Kidney tubule cell (primary cell): ENCODE measurements at regions not wholly inside any gene's neighbourhood (a gene's known extent, or its start where the extent isn't known, plus 50 kb on each side); places are given as distances from the start of the nearest gene placed in this dataset.

Experiments used
- DNase-seq: peaks from one replicate; pipeline ENCODE4 v3.0.0-alpha.2; 2018; ENCODE audit warnings: low spot score

- no peak for DNase-seq
These were observed 131.0 kb upstream of the SOX5 start for GRCh38 chr12:24080465-24080864.

DNA sequence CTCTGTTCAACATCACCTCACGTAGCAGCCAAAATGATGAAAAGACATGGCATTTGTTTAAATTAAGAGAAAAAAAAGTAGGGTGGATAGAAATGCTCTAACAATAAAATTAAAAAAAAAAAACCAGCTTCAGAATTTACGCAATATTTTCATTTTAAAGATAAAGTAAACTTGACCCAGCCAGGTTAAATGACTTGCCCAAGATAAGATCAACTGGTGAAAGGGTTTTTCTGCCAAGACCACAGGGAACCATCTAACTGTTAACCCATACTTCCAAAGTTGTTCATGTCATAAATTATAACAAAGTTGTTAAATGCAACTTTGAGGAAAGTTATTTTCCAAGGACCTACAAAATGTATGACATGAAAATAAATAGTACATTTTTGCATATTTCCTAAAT is 129.6 kb upstream of the SOX5 start:
- DNase-seq, result no peak

DNA sequence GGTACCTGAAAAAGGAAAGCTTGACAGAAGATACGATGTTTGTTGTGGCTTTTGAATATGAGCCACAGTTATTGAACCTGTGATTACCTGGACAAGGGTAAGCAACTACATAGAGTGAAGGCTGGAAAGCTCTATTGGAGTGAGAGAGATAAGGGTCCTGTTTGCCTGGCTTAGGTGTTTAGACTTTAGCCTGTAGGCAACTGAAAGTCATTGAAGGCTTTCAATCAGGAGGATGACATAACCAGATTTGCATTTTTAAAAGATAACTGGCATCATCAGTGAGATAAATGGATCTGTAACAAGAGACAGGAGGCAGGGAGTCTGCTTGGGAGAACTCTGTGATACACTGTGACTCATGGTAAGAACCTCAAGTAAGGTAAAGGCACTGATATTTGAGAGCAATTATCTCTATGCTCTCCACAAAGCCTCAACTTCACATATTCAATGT is 128.9 kb upstream of the SOX5 start:
- DNase-seq, result peak; percentile 6

- no peak for DNase-seq
These were observed 127.7 kb upstream of the SOX5 start for GRCh38 chr12:24077161-24077560.

GRCh38 chr12:24075650-24076049 is 126.2 kb upstream of the SOX5 start:
- no peak for DNase-seq

DNA sequence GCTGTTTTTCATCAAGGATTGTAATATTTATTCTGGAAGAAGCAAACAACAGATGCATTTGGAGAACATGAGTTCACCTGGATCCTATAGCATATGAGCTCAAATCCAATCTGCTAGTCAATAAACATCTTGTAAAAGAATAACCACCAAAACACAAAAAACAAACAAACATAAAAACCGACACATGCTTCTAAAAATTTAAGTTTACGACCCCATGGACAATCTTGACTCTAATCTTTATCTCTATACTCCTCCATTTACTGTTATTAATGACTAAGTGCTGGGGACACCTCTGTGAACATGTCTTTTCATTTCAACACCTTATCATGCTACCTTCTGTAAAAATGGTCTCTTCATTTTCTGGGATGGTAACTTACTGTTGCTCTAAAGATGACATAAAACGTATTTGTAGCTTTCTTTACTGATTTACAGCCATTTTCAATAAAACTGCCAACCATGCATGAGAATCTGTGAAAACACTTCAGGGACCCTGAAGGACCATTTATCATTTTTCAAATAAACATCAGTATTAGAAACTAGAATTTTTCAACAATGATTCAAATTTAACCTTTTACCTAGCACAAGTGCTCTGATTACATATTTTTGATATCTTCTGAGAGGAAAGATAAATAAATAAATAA is 123.8 kb upstream of the SOX5 start:
- DNase-seq, result no peak

DNA sequence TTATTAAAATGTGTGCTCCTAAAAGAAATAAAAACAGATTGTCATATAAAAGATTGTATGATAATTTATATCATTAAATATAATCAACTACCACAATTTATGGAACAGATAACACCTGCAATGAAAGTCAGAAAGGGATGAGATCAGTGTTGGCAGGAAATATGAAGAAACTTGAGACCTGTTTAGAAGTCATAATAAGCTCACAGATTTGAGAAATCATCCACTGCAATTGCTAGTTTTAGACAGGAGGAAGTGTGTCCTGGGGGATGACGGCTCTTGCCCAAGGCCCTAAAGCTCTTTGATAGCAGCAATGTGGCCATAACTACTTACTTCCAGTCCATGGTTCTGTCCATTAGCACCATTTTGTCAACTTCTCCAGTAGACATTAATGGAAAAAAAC is 122.8 kb upstream of the SOX5 start:
- no peak for DNase-seq

DNA sequence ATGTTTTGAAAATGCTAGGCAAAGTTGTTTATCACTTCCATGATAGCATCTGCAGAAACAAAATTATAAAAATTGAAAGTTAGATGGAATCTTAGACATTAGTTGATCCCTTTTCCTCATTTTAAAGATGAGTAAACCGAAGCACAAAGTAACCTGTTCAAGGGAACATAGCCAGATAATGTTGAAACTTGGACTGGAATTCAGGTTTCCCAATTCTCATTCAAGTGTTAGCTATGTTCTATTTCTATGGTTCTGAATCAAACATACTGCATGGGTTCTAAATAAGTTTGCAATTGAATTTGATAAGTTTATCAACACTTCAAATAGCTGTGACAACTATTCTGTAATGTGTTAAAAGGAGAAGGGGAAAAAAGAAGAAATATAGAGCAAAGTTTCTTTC is 122.4 kb upstream of the SOX5 start:
- DNase-seq, result no peak

DNA sequence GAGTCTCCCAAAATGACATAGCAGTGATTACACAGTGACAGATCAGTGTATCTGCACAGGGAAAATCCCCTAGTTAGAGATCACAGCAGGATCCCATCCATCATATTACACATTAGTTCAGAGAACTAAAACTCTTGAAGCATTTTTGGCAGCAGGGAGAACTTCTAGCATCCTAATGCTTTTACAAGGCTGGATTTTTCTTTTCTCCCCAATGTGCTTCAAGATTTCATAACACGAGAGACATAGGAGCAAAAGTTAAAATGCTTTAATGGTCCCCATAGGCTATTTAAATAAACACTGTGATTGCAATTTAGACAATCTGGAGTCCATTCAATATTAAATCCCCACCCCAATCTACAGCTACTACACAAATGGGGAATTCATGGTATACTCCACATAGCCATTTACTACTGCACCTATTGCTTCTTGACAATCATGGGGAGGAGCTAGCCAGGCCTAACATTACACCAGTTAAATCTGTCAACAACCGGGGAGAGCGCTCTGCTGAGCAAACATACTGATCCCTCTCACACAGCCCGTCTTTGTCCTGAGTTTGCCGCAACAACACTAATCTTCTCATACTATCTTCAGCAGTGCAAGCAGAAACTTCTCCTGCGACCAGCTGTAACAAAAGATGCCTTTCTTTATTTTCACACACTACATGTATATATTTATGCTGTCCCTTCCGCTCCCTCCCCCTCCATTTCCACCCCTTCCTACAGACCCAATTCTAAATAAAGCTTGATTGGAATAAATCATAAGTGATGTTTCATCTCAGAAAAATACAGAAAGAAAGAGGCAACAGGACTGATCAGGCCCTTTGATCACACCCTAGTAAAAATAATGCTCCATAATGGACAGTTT is 120.3 kb upstream of the SOX5 start:
- no peak for DNase-seq

GRCh38 chr12:24066865-24067264 is 117.4 kb upstream of the SOX5 start:
- DNase-seq, result peak; percentile 33

DNA sequence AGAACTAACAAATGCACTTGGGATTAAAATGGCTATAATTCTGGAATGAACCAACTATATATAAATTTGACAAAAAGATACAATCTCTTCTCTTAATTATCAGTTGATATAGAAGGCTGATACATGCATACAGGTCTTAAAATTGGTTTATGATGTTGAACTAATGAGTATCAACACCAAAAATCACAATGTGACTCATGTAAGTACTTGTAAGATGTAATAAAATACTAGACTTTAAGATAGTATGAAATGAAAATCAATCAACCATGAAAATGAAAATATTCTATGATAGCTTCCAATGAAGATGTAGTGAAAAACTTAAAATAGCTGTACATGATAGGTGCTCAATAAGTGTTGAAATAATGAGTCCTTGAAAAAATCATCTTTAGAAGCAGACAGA is 116.6 kb upstream of the SOX5 start:
- no peak for DNase-seq

- DNase-seq, result no peak
These were observed 113.3 kb upstream of the SOX5 start for GRCh38 chr12:24062642-24063245.

DNA sequence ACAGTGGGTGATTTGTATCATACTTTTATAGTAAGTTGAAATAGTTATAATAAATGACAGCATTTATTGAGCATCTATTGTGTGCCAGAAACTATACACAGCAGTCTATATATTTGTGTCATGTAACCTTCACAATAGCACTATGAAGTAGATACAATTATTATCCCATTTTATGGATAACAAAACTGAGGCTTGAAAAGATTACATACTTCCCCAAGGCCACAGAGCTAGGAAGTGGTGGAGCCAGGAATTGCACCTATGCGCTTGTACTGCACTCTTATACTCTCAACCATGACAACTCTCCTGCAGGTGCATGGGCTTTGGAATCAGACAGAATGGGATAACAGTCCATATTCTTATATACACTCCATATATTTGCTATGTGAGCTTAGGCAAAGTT is 110.6 kb upstream of the SOX5 start:
- DNase-seq, result no peak

- DNase-seq, result no peak
These were observed 108.5 kb upstream of the SOX5 start for GRCh38 chr12:24057920-24058476.

DNA sequence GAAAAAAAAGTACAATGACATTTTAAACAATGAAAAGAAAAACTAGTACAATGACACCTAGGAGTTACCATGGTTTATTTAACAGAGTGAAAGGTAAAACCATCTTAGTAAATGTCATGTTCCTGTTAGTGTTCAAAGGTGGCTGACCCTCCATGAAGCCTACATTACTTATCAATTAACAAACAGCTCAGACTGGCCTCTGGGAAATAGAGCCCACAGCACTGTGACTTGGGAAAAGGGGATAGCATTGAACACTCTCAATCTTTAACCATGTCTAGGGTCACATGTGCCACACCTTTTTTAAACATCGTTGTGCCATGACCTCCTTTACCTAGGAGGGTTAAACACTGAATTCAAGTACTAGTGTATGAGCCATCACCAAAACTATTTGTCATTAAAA is 106.3 kb upstream of the SOX5 start:
- no peak for DNase-seq

GRCh38 chr12:24054416-24054815 is 104.9 kb upstream of the SOX5 start:
- DNase-seq, result no peak

GRCh38 chr12:24049728-24050127 is 100.3 kb upstream of the SOX5 start:
- DNase-seq, result no peak

GRCh38 chr12:24049101-24049500 is 99.6 kb upstream of the SOX5 start:
- DNase-seq, result no peak

DNA sequence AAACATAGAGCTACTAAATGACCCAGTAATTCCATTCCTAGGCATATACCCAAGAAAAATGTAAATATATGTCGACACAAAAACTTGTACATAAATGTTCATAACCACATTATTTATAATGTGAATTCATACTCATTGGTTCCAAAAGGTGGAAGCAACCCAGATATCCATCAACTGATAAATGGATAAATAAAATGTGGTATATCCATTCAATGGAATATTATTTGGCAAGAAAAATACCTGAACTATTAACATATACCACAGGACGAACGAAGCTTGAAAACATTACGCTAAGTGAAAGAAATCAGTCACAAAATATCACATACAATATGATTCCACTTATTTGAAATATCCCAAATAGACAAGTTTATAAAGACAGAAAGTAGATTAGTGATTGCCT is 99.0 kb upstream of the SOX5 start:
- no peak for DNase-seq

DNA sequence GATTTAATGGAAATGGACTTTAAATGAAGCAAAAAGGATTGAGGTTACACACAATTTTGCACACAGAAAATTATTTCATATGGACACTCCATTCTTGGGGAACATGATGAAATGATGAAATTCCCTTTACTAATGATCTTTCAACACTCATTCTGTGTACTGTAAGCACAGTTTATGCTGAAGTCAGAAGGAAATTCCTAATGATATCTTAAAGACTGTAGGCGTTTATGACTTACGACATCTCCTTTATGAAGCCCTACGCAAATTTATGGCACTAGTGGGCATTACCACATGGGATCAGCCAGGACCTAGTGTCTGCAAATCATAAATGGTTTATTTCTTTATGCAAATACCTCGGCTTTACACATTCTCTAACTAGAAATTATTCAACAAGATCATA is 97.9 kb upstream of the SOX5 start:
- no peak for DNase-seq

GRCh38 chr12:24045816-24046257 is 96.4 kb upstream of the SOX5 start:
- peak; percentile 47 for DNase-seq

- peak; percentile 18 for DNase-seq
These were observed 95.7 kb upstream of the SOX5 start for GRCh38 chr12:24044941-24045703.
